Testis (tissue), 2 donors: ENCODE measurements at regions not wholly inside any gene's neighbourhood (a gene's known extent, or its start where the extent isn't known, plus 50 kb on each side); places are given as distances from the start of the nearest gene placed in this dataset.

Experiments used
- POLR2A ChIP-seq: fragments of 450-650 bp; IDR thresholded peaks from one replicate; pipeline ENCODE4 v1.6.1; 2017; ENCODE audit warnings: antibody characterized with exemption, mild to moderate bottlenecking, moderate library complexity
- TF ChIP-seq, protein P1 (sequence below), 3 experiments: fragments of 450-650 bp in 2 of 3; fragments of 200-600 bp in 1 of 3; sonication (generic) in 1 of 3; IDR thresholded peaks; one replicate each; pipeline ENCODE4 v1.5.1; 2016 to 2019; ENCODE audit warnings: antibody characterized with exemption in 3 of 3, mild to moderate bottlenecking in 2 of 3, moderate library complexity in 1 of 3

DNA sequence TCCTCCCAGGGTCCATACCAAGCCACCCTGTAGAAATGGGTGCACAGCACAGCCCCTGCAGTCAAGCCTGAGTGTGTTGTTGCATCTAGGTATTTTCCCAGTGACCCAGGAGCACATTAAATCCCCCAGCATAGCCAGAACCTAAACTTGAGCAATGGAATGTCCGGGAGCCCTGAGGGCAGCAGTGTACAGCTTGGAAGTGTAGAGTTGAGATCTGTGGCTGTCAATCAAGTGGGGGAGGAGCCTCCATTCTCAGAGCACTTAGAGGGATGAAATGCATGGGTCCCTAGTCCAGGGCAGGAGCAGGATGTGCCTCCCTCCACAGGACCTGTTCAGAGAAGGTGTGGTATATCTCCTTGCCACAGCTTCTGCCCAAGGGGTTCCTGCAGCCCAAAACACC, 885.1 kb downstream of the CCSER2 start:
- TF ChIP-seq, protein P1, sequence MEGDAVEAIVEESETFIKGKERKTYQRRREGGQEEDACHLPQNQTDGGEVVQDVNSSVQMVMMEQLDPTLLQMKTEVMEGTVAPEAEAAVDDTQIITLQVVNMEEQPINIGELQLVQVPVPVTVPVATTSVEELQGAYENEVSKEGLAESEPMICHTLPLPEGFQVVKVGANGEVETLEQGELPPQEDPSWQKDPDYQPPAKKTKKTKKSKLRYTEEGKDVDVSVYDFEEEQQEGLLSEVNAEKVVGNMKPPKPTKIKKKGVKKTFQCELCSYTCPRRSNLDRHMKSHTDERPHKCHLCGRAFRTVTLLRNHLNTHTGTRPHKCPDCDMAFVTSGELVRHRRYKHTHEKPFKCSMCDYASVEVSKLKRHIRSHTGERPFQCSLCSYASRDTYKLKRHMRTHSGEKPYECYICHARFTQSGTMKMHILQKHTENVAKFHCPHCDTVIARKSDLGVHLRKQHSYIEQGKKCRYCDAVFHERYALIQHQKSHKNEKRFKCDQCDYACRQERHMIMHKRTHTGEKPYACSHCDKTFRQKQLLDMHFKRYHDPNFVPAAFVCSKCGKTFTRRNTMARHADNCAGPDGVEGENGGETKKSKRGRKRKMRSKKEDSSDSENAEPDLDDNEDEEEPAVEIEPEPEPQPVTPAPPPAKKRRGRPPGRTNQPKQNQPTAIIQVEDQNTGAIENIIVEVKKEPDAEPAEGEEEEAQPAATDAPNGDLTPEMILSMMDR (IDR thresholded peaks at IDR 0.05) = no peak
- no peak for TF ChIP-seq POLR2A
